Glutamatergic neuron (in vitro differentiated cells): ENCODE measurements at regions not wholly inside any gene's neighbourhood (a gene's known extent, or its start where the extent isn't known, plus 50 kb on each side); places are given as distances from the start of the nearest gene placed in this dataset.

Source experiments
- DNase-seq: peaks from one replicate; pipeline ENCODE4 v3.0.0; 2022
- H3K27ac Mint-ChIP-seq: one replicate; pipeline ENCODE4 v1.8.0; 2020; ENCODE audit warnings: mild to moderate bottlenecking, mixed read lengths, inconsistent platforms; ENCODE audit not compliant: unreplicated experiment
- H3K27me3 Mint-ChIP-seq: one replicate; pipeline ENCODE4 v1.8.0; 2020; ENCODE audit warnings: mild to moderate bottlenecking, moderate library complexity, mixed read lengths, inconsistent platforms; ENCODE audit not compliant: unreplicated experiment
- H3K36me3 Mint-ChIP-seq: one replicate; pipeline ENCODE4 v1.8.0; 2020; ENCODE audit warnings: mild to moderate bottlenecking, mixed read lengths, inconsistent platforms; ENCODE audit not compliant: unreplicated experiment
- H3K4me1 Mint-ChIP-seq: one replicate; pipeline ENCODE4 v1.8.0; 2020; ENCODE audit warnings: mild to moderate bottlenecking, low read depth, mixed read lengths, inconsistent platforms; ENCODE audit not compliant: unreplicated experiment
- H3K4me3 Mint-ChIP-seq: one replicate; pipeline ENCODE4 v1.8.0; 2020; ENCODE audit warnings: mild to moderate bottlenecking, mixed read lengths, inconsistent platforms; ENCODE audit not compliant: unreplicated experiment
- H3K9me3 Mint-ChIP-seq: one replicate; pipeline ENCODE4 v1.8.0; 2020; ENCODE audit warnings: mild to moderate bottlenecking, moderate library complexity, mixed read lengths, inconsistent platforms; ENCODE audit not compliant: unreplicated experiment
- TF ChIP-seq, protein P1 (sequence below): fragments of 200-600 bp; sonication (generic); IDR thresholded peaks from one replicate; pipeline ENCODE4 v1.5.0; 2021; ENCODE audit not compliant: partially characterized antibody, unreplicated experiment

DNA sequence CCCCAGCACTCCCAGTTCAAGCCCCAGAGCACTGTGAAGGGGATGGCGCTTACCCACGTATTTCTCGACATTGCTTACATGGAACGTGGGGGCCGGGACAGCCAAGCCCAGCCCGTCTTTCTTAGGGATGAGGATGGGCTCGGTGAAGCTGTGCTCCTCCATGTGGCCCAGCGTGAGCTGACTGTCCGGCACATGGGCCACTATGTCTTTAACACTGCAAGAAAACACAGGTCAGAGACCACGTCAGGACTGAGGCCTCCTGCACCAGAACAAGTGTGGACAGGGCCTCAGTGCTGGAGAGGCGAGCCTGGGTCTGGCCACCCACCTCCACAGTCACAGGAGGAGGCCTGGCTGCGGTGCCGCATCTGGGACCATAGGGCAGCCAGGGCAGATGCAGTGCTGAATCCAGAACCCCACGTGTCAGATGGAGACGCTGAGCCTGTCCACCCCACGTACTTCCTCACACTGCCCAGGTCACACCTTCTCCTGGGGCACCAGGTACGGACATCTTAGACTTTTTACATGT is 125.2 kb downstream of the TUBA3C start:
- Mint-ChIP-seq H3K27me3 (peaks cover 8% of the 10 kb centered on the region), H3K36me3 (peaks cover 15% of the 10 kb centered on the region), H3K4me3 (no peak overlapping the region), H3K27ac (no peak overlapping the region), H3K4me1 (no peaks in the 10 kb centered on the region), H3K9me3 (peaks cover 33% of the 10 kb centered on the region)
- DNase-seq: no peak
- TF ChIP-seq, protein P1, sequence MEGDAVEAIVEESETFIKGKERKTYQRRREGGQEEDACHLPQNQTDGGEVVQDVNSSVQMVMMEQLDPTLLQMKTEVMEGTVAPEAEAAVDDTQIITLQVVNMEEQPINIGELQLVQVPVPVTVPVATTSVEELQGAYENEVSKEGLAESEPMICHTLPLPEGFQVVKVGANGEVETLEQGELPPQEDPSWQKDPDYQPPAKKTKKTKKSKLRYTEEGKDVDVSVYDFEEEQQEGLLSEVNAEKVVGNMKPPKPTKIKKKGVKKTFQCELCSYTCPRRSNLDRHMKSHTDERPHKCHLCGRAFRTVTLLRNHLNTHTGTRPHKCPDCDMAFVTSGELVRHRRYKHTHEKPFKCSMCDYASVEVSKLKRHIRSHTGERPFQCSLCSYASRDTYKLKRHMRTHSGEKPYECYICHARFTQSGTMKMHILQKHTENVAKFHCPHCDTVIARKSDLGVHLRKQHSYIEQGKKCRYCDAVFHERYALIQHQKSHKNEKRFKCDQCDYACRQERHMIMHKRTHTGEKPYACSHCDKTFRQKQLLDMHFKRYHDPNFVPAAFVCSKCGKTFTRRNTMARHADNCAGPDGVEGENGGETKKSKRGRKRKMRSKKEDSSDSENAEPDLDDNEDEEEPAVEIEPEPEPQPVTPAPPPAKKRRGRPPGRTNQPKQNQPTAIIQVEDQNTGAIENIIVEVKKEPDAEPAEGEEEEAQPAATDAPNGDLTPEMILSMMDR: no peak

DNA sequence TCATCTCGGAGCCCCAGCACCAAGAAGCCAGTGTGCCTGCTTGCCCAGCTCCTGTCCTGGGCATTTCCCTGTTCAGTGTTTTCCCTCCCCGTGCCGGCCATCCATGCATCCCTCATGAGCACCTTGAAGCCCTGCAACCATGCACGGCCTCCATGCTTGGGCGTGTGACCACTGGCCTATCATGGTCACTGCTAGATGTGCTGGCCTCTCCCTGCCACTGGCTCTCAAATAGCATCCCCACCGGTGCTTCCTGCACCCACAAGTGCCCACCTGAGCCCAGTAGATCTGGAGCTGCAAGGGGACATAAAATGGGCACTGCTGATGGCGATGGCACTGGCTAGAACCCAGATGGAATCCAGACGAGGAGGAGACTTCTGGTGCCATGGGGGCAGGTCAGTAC is 126.0 kb downstream of the TUBA3C start:
- H3K4me3 Mint-ChIP-seq: no peak overlapping the region

DNA sequence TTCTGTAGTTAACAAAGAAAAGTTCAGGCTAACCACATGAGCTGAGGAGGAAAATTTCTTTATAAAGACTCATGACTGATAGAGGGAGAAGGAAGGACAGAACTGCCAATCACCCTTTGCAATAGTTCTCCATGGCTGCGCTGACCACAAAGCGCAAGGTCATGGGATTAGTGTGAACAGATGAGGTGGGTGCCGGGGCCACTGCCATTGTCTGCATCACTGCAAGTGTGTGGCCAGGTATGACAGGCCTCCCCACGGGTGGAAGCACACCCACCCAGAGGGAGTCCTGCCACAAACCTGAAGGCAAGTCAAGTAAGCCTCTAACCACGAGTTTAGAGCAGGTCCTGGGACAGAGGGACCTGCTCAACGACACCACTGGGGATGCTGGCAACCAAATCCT is 128.1 kb downstream of the TUBA3C start:
- peaks cover 26% of the 10 kb centered on the region for H3K9me3 Mint-ChIP-seq
- peaks cover 10% of the 10 kb centered on the region for H3K36me3 Mint-ChIP-seq
- peaks cover 14% of the 10 kb centered on the region for H3K27me3 Mint-ChIP-seq
- no peak for DNase-seq
- TF ChIP-seq, protein P1: no peak
- H3K27ac Mint-ChIP-seq: no peak overlapping the region
- no peaks in the 10 kb centered on the region for H3K4me1 Mint-ChIP-seq
- H3K4me3 Mint-ChIP-seq: no peak overlapping the region

More for the DNA sequence above, 126.0 kb downstream of the TUBA3C start:
- no peak for DNase-seq
- Mint-ChIP-seq H3K27ac (no peak overlapping the region), H3K4me1 (no peaks in the 10 kb centered on the region), H3K9me3 (peaks cover 30% of the 10 kb centered on the region), H3K36me3 (peaks cover 15% of the 10 kb centered on the region), H3K27me3 (peaks cover 8% of the 10 kb centered on the region)
- TF ChIP-seq, protein P1: no peak

GRCh38 chr13:19052931-19053330 is 128.7 kb downstream of the TUBA3C start:
- Mint-ChIP-seq H3K36me3 (peaks cover 10% of the 10 kb centered on the region), H3K4me3 (no peak overlapping the region), H3K27ac (no peak overlapping the region), H3K4me1 (no peaks in the 10 kb centered on the region), H3K9me3 (peaks cover 24% of the 10 kb centered on the region), H3K27me3 (peaks cover 14% of the 10 kb centered on the region)
- DNase-seq: no peak
- TF ChIP-seq, protein P1: no peak

DNA sequence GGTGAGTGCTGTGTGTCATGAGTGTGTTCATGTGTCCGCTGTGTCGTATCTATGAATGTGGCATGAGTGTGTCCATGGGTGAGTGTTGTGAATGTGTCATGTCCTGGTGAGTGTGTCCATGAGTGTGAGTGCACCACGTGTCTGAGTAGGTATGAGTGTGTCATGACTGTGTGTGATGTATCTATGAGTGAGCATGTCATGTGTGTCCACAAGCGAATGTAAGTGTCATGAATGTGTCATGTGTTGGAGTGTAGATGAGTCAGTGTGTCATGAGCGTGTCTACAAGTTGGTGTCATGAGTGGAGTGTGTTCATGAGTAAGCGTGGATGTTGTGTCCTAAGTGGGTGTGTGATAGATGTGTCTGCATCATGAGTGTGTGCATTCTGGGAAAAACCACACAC is 129.4 kb downstream of the TUBA3C start:
- no peak for DNase-seq
- H3K27me3 Mint-ChIP-seq: peaks cover 14% of the 10 kb centered on the region
- TF ChIP-seq, protein P1: no peak
- H3K36me3 Mint-ChIP-seq: peaks cover 10% of the 10 kb centered on the region
- no peak overlapping the region for H3K4me3 Mint-ChIP-seq
- H3K4me1 Mint-ChIP-seq: no peaks in the 10 kb centered on the region
- peaks cover 20% of the 10 kb centered on the region for H3K9me3 Mint-ChIP-seq
- no peak overlapping the region for H3K27ac Mint-ChIP-seq
